GM12875 (cell line): ENCODE measurements at regions not wholly inside any gene's neighbourhood (a gene's known extent, or its start where the extent isn't known, plus 50 kb on each side); places are given as distances from the start of the nearest gene placed in this dataset.

ENCODE experiments used
- H3K4me3 ChIP-seq: one replicate; pipeline ENCODE4 v1.5.1; 2011; ENCODE audit warnings: low read depth, low read length, control low read depth
- TF ChIP-seq, protein P1 (sequence below): IDR thresholded peaks from 2 replicates; pipeline ENCODE4 v1.5.1; 2011; ENCODE audit warnings: low read depth, mild to moderate bottlenecking, control low read depth, inconsistent platforms, low read length, moderate library complexity, borderline replicate concordance; ENCODE audit not compliant: insufficient read depth

DNA sequence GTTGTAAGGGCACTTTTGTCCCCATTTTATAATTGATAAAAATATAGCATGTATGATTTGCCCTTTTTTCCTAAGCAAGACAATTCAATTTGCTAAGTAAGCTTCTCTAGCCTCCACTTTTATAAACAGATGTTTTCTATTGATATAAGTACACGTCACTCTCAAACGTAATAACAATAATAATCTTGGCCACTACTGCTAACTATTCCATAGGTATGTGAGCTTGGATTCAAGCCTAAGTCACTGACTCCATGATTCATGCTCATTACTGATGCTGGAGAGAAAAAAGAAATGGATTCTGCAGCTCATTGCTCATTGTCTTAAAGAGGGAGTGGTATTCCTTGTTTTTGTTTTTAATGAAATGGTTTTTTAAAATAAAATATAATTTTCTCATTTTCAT lies 661.0 kb downstream of the GALC start:
- TF ChIP-seq, protein P1, sequence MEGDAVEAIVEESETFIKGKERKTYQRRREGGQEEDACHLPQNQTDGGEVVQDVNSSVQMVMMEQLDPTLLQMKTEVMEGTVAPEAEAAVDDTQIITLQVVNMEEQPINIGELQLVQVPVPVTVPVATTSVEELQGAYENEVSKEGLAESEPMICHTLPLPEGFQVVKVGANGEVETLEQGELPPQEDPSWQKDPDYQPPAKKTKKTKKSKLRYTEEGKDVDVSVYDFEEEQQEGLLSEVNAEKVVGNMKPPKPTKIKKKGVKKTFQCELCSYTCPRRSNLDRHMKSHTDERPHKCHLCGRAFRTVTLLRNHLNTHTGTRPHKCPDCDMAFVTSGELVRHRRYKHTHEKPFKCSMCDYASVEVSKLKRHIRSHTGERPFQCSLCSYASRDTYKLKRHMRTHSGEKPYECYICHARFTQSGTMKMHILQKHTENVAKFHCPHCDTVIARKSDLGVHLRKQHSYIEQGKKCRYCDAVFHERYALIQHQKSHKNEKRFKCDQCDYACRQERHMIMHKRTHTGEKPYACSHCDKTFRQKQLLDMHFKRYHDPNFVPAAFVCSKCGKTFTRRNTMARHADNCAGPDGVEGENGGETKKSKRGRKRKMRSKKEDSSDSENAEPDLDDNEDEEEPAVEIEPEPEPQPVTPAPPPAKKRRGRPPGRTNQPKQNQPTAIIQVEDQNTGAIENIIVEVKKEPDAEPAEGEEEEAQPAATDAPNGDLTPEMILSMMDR: no peak
- H3K4me3 ChIP-seq: no peak overlapping the region

DNA sequence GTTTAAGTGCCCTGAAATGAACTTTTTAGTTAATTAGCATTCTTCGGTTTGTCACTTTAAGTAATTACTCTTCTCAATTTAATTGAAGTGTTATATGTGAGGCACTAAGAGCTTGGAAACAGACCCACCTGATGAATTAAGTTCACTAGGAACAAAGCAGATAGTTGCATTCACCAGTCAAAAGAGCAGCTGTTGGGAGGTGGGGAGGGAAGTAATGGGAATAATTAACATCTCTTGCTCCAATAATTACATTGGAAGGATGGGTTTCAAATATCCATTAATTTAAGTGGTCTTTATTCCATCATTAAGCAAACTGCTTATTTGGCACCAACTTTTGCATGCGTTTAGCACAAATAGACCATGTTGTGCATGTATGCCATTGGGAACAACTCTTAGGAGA lies 667.2 kb downstream of the GALC start:
- TF ChIP-seq, protein P1: no peak
- no peak overlapping the region for H3K4me3 ChIP-seq

DNA sequence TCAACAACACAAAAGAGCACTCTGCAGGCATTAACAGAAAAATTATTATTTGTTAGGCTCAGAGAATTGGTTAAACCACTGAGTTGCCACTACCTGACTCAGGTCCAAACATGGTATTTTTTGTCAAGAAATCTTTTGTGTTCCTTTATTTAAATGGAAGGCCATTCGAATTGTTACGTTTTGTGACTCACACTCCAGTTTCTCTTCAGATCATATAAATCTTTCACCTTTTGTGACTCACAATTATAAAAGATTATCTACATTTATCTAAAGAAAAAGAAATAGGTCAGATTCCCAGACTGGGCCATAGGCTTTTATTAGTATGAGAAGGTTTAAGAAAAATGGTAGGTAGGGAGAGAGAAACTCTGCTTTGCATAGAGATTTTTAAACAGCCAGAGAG lies 669.8 kb downstream of the GALC start:
- H3K4me3 ChIP-seq: no peak overlapping the region
- TF ChIP-seq, protein P1: no peak

- TF ChIP-seq, protein P1: no peak
- no peak overlapping the region for H3K4me3 ChIP-seq
Observed at GRCh38 chr14:87321548-87321947, 671.4 kb downstream of the GALC start.

DNA sequence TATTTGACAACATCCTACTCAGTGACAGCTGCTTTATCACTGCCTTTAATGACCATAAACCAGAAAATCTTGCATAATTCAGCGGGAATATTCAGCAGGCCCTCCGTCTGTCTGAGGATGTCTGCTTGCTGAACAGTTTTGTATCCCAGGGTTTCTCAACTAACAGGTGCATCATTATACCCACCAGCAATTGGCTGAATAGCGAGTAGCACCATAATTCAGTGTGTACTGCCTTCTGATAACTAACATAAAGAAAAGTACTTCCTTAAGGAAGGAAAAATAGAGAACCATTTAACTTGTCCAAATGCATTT lies 680.1 kb downstream of the GALC start:
- H3K4me3 ChIP-seq: no peak overlapping the region
- TF ChIP-seq, protein P1: no peak

GRCh38 chr14:87312169-87312893 lies 680.7 kb downstream of the GALC start:
- no peak overlapping the region for H3K4me3 ChIP-seq
- TF ChIP-seq, protein P1: no peak

DNA sequence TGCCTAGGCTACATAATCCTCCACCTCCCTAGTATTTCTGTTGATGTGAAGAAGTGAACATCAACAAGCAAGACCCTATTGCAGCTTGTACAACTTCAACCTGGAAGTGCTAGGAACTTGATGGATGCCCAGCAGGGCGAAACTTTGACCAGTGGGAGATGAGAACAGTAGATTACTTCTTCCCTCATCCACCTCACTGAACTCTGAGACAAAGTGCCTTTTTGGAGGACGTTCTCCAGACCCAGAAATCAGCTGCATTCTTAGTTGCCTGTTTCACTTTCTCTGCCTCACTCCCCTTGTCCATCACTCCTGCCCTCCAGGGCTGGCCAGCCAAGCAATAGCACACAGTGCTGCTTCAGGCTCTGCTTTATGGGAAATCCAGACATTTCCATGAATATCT lies 683.4 kb downstream of the GALC start:
- TF ChIP-seq, protein P1: no peak
- H3K4me3 ChIP-seq: no peak overlapping the region
